Upper lobe of right lung (tissue), 1 donor: ENCODE measurements at regions not wholly inside any gene's neighbourhood (a gene's known extent, or its start where the extent isn't known, plus 50 kb on each side); places are given as distances from the start of the nearest gene placed in this dataset.

ENCODE experiments used
- ATAC-seq: fragments of 200-7000 bp; cut with Tn5 transposase; one replicate; pipeline ENCODE4 v1.9.1; 2020; ENCODE audit warnings: mild to moderate bottlenecking, moderate library complexity
- DNase-seq: peaks from one replicate; pipeline ENCODE4 v3.0.0-alpha.2; 2020
- H3K27ac ChIP-seq: fragments of 200-600 bp; one replicate; pipeline ENCODE4 v1.8.0; 2022
- H3K27me3 ChIP-seq: fragments of 200-600 bp; one replicate; pipeline ENCODE4 v1.8.0; 2022; ENCODE audit warnings: mild to moderate bottlenecking
- H3K36me3 ChIP-seq: fragments of 200-600 bp; one replicate; pipeline ENCODE4 v1.8.0; 2022
- H3K4me1 ChIP-seq: fragments of 200-600 bp; one replicate; pipeline ENCODE4 v1.8.0; 2022
- H3K4me3 ChIP-seq: fragments of 200-600 bp; one replicate; pipeline ENCODE4 v1.8.0; 2022; ENCODE audit warnings: mild to moderate bottlenecking
- H3K9me3 ChIP-seq: fragments of 200-600 bp; one replicate; pipeline ENCODE4 v1.8.0; 2022
- CTCF ChIP-seq: fragments of 200-600 bp; IDR thresholded peaks from one replicate; pipeline ENCODE4 v1.8.0; 2022; ENCODE audit warnings: antibody characterized with exemption
- intact Hi-C: fragments of 100-400 bp; cut with DNase I; formaldehyde crosslinking; loops from one replicate; pipeline ENCODE4 v1.11.0; 2022
- donor health status: DM: no; HTN: yes; CAD: no; lungs with severe emphysema.

GRCh38 chr9:82567953-82568352, 495.0 kb downstream of the RASEF start:
- ATAC-seq = no peak
- H3K27ac ChIP-seq = no peak overlapping the region
- no peak overlapping the region for H3K4me3 ChIP-seq
- no peaks in the 10 kb centered on the region for H3K9me3 ChIP-seq
- intact Hi-C loops = no loop called here
- no peaks in the 10 kb centered on the region for H3K27me3 ChIP-seq
- no peak for TF ChIP-seq CTCF
- no peaks in the 10 kb centered on the region for H3K4me1 ChIP-seq
- no peaks in the 10 kb centered on the region for H3K36me3 ChIP-seq
- DNase-seq = no peak

GRCh38 chr9:82570226-82570625, 492.7 kb downstream of the RASEF start:
- no peak for DNase-seq
- Histone ChIP-seq H3K4me1 (no peaks in the 10 kb centered on the region), H3K36me3 (no peaks in the 10 kb centered on the region), H3K9me3 (peaks cover 7% of the 10 kb centered on the region), H3K4me3 (no peak overlapping the region), H3K27ac (no peak overlapping the region), H3K27me3 (no peaks in the 10 kb centered on the region)
- ATAC-seq = no peak
- intact Hi-C loops = no loop called here
- TF ChIP-seq CTCF = no peak

- Histone ChIP-seq H3K36me3 (no peaks in the 10 kb centered on the region), H3K27ac (no peak overlapping the region), H3K4me1 (no peaks in the 10 kb centered on the region), H3K9me3 (peaks cover 7% of the 10 kb centered on the region), H3K27me3 (no peaks in the 10 kb centered on the region), H3K4me3 (no peak overlapping the region)
- intact Hi-C loops = no loop called here
- no peak for TF ChIP-seq CTCF
- DNase-seq = no peak
- peak; percentile 28 for ATAC-seq
Observed at GRCh38 chr9:82571540-82571939, 491.4 kb downstream of the RASEF start.

GRCh38 chr9:82572146-82572545, 490.8 kb downstream of the RASEF start:
- H3K4me3 ChIP-seq = no peak overlapping the region
- no peaks in the 10 kb centered on the region for H3K27me3 ChIP-seq
- intact Hi-C loops = no loop called here
- ATAC-seq = no peak
- no peak for TF ChIP-seq CTCF
- no peaks in the 10 kb centered on the region for H3K4me1 ChIP-seq
- no peaks in the 10 kb centered on the region for H3K36me3 ChIP-seq
- no peak overlapping the region for H3K27ac ChIP-seq
- no peak for DNase-seq
- H3K9me3 ChIP-seq = peaks cover 7% of the 10 kb centered on the region

GRCh38 chr9:82574911-82575310, 488.0 kb downstream of the RASEF start:
- Histone ChIP-seq H3K36me3 (no peaks in the 10 kb centered on the region), H3K4me3 (no peak overlapping the region), H3K4me1 (no peaks in the 10 kb centered on the region), H3K27ac (no peak overlapping the region), H3K27me3 (no peaks in the 10 kb centered on the region), H3K9me3 (peaks cover 7% of the 10 kb centered on the region)
- DNase-seq = no peak
- intact Hi-C loops = no loop called here
- TF ChIP-seq CTCF = no peak
- ATAC-seq = no peak

- Histone ChIP-seq H3K4me1 (no peaks in the 10 kb centered on the region), H3K4me3 (no peak overlapping the region), H3K27ac (no peak overlapping the region), H3K36me3 (no peaks in the 10 kb centered on the region), H3K27me3 (no peaks in the 10 kb centered on the region), H3K9me3 (no peaks in the 10 kb centered on the region)
- no peak for DNase-seq
- TF ChIP-seq CTCF = no peak
- ATAC-seq = no peak
- intact Hi-C loops = no loop called here
Observed at GRCh38 chr9:82580921-82581320, 482.0 kb downstream of the RASEF start.
